OCI-LY1 (cell line): ENCODE measurements at regions not wholly inside any gene's neighbourhood (a gene's known extent, or its start where the extent isn't known, plus 50 kb on each side); places are given as distances from the start of the nearest gene placed in this dataset.

Source experiments
- H2AFZ ChIP-seq: fragments of 200-600 bp; sonication (generic), shearing (Covaris generic); 2 replicates; pipeline ENCODE4 v1.6.0; 2014; ENCODE audit warnings: antibody characterized with exemption, mild to moderate bottlenecking, low read length
- H3F3A ChIP-seq: fragments of 200-600 bp; sonication (generic), shearing (Covaris generic); 2 replicates; pipeline ENCODE4 v1.6.0; 2014; ENCODE audit warnings: mild to moderate bottlenecking, antibody characterized with exemption, low read length, moderate library complexity; ENCODE audit not compliant: insufficient read depth
- H3K27ac ChIP-seq: fragments of 200-600 bp; sonication (generic); 2 replicates; pipeline ENCODE4 v1.5.1; 2014; ENCODE audit warnings: low read length, mixed run types, mild to moderate bottlenecking, low read depth; ENCODE audit not compliant: poor library complexity, severe bottlenecking
- H3K27me3 ChIP-seq: fragments of 200-600 bp; sonication (generic); 2 replicates; pipeline ENCODE4 v1.6.0; 2014; ENCODE audit warnings: antibody characterized with exemption, mild to moderate bottlenecking, low read length, moderate library complexity; ENCODE audit not compliant: insufficient read depth
- H3K36me3 ChIP-seq: fragments of 200-600 bp; sonication (generic); 2 replicates; pipeline ENCODE4 v1.6.1; 2014; ENCODE audit warnings: mild to moderate bottlenecking, antibody characterized with exemption, low read length, moderate library complexity, mixed read lengths; ENCODE audit not compliant: insufficient read depth
- H3K4me1 ChIP-seq: fragments of 200-600 bp; sonication (generic); 2 replicates; pipeline ENCODE4 v1.5.1; 2014; ENCODE audit warnings: mild to moderate bottlenecking, low read length, moderate library complexity; ENCODE audit not compliant: insufficient read depth, severe bottlenecking
- H3K4me2 ChIP-seq: fragments of 200-600 bp; sonication (generic), shearing (Covaris generic); 2 replicates; pipeline ENCODE4 v1.6.1; 2014; ENCODE audit warnings: low read length
- H3K4me3 ChIP-seq: fragments of 200-600 bp; sonication (generic); 2 replicates; pipeline ENCODE4 v1.5.1; 2014; ENCODE audit warnings: low read length, low read depth, mild to moderate bottlenecking, mixed read lengths; ENCODE audit not compliant: poor library complexity, severe bottlenecking
- H3K79me2 ChIP-seq: fragments of 200-600 bp; shearing (Covaris generic); 2 replicates; pipeline ENCODE4 v1.6.1; 2016; ENCODE audit warnings: mixed run types, low read length, mixed read lengths; ENCODE audit not compliant: insufficient read depth
- H3K9ac ChIP-seq: fragments of 200-600 bp; sonication (generic), shearing (Covaris generic); 2 replicates; pipeline ENCODE4 v1.6.1; 2014; ENCODE audit warnings: mild to moderate bottlenecking, low read length, mixed read lengths
- H3K9me2 ChIP-seq: fragments of 200-600 bp; sonication (generic), shearing (Covaris generic); 2 replicates; pipeline ENCODE4 v1.6.1; 2014; ENCODE audit warnings: low read depth, mild to moderate bottlenecking, low read length, mixed read lengths
- H3K9me3 ChIP-seq: fragments of 200-600 bp; shearing (Covaris generic); 2 replicates; pipeline ENCODE4 v1.6.1; 2014; ENCODE audit warnings: low read length, mixed read lengths
- H4K20me1 ChIP-seq: fragments of 200-600 bp; sonication (generic), shearing (Covaris generic); 2 replicates; pipeline ENCODE4 v1.6.0; 2016; ENCODE audit warnings: mild to moderate bottlenecking, low read length; ENCODE audit not compliant: insufficient read depth
- EZH2 ChIP-seq: fragments of 200-600 bp; sonication (generic), shearing (Covaris generic); IDR thresholded peaks from 2 replicates; pipeline ENCODE4 v1.8.0; 2017; ENCODE audit warnings: borderline replicate concordance, mixed run types, mild to moderate bottlenecking, antibody characterized with exemption, low read length, moderate library complexity, mixed read lengths
- TF ChIP-seq, protein P1 (sequence below): fragments of 200-600 bp; sonication (generic), shearing (Covaris generic); IDR thresholded peaks from 2 replicates; pipeline ENCODE4 v1.5.1; 2017; ENCODE audit warnings: mild to moderate bottlenecking, antibody characterized with exemption, low read length, moderate library complexity, mixed read lengths

- H3K4me1 ChIP-seq, result no peaks in the 10 kb centered on the region
Measured at GRCh38 chr2:217636991-217637561, 365.7 kb downstream of the TNS1 start.

GRCh38 chr2:217636578-217636977, 366.2 kb downstream of the TNS1 start:
- Histone ChIP-seq H3K9ac (no peak overlapping the region), H3K4me1 (no peaks in the 10 kb centered on the region), H3K36me3 (no peaks in the 10 kb centered on the region), H3K4me2 (no peak overlapping the region), H3K27me3 (no peaks in the 10 kb centered on the region), H3K79me2 (no peaks in the 10 kb centered on the region), H3K9me2 (no peaks in the 10 kb centered on the region), H3K4me3 (no peak overlapping the region), H3K27ac (no peak overlapping the region), H3F3A (no peaks in the 10 kb centered on the region), H2AFZ (no peak overlapping the region), H4K20me1 (no peaks in the 10 kb centered on the region), H3K9me3 (no peaks in the 10 kb centered on the region)
- TF ChIP-seq, protein P1, sequence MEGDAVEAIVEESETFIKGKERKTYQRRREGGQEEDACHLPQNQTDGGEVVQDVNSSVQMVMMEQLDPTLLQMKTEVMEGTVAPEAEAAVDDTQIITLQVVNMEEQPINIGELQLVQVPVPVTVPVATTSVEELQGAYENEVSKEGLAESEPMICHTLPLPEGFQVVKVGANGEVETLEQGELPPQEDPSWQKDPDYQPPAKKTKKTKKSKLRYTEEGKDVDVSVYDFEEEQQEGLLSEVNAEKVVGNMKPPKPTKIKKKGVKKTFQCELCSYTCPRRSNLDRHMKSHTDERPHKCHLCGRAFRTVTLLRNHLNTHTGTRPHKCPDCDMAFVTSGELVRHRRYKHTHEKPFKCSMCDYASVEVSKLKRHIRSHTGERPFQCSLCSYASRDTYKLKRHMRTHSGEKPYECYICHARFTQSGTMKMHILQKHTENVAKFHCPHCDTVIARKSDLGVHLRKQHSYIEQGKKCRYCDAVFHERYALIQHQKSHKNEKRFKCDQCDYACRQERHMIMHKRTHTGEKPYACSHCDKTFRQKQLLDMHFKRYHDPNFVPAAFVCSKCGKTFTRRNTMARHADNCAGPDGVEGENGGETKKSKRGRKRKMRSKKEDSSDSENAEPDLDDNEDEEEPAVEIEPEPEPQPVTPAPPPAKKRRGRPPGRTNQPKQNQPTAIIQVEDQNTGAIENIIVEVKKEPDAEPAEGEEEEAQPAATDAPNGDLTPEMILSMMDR, result no peak
- no peak for TF ChIP-seq EZH2

More at GRCh38 chr2:217636991-217637561, 365.7 kb downstream of the TNS1 start:
- no peaks in the 10 kb centered on the region for H3K36me3 ChIP-seq
- no peak overlapping the region for H2AFZ ChIP-seq
- H3F3A ChIP-seq, result no peaks in the 10 kb centered on the region
- no peak overlapping the region for H3K4me2 ChIP-seq
- H3K4me3 ChIP-seq, result no peak overlapping the region
- H3K27me3 ChIP-seq, result no peaks in the 10 kb centered on the region
- H3K79me2 ChIP-seq, result no peaks in the 10 kb centered on the region
- no peaks in the 10 kb centered on the region for H4K20me1 ChIP-seq
- TF ChIP-seq EZH2, result no peak
- TF ChIP-seq, protein P1, result no peak
- H3K9me3 ChIP-seq, result no peaks in the 10 kb centered on the region
- no peaks in the 10 kb centered on the region for H3K9me2 ChIP-seq
- no peak overlapping the region for H3K9ac ChIP-seq
- H3K27ac ChIP-seq, result no peak overlapping the region

- no peaks in the 10 kb centered on the region for H3F3A ChIP-seq
- H3K79me2 ChIP-seq, result no peaks in the 10 kb centered on the region
- no peak overlapping the region for H3K27ac ChIP-seq
- TF ChIP-seq, protein P1, result no peak
- no peak for TF ChIP-seq EZH2
- no peak overlapping the region for H2AFZ ChIP-seq
- no peak overlapping the region for H3K4me2 ChIP-seq
- H3K9me3 ChIP-seq, result no peaks in the 10 kb centered on the region
- no peaks in the 10 kb centered on the region for H3K9me2 ChIP-seq
- H3K9ac ChIP-seq, result no peak overlapping the region
- H3K27me3 ChIP-seq, result no peaks in the 10 kb centered on the region
- H3K4me1 ChIP-seq, result no peaks in the 10 kb centered on the region
- H4K20me1 ChIP-seq, result no peaks in the 10 kb centered on the region
- no peak overlapping the region for H3K4me3 ChIP-seq
- H3K36me3 ChIP-seq, result no peaks in the 10 kb centered on the region
Measured at GRCh38 chr2:217634871-217635270, 367.9 kb downstream of the TNS1 start.
